SK-N-SH (cell line): ENCODE measurements at regions not wholly inside any gene's neighbourhood (a gene's known extent, or its start where the extent isn't known, plus 50 kb on each side); places are given as distances from the start of the nearest gene placed in this dataset.

Experiments used
- CTCF ChIA-PET: fragments of 300-600, 350-600 bp; formaldehyde crosslinking; extraction: SDS; loops from one replicate; lab custom pipeline; 2021; lab: Yijun Ruan, JAX
- POLR2A ChIA-PET: fragments of 350-600 bp; sonication (Branson Sonifier 250); formaldehyde crosslinking; extraction: SDS; loops from one replicate; lab custom pipeline; 2020; ENCODE audit warnings: antibody characterized with exemption, inconsistent platforms; lab: Yijun Ruan, JAX
- DNase-seq: peaks from one replicate; pipeline ENCODE4 v3.0.0; 2012
- H2AFZ ChIP-seq: fragments of 200-600 bp; sonication (generic); 2 replicates; pipeline ENCODE4 v1.8.1; 2016; ENCODE audit warnings: antibody characterized with exemption, mild to moderate bottlenecking, low read depth
- H3F3A ChIP-seq: fragments of 200-600 bp; sonication (generic); replicated peaks from 2 replicates; pipeline ENCODE3; 2016; ENCODE audit warnings: antibody characterized with exemption, mild to moderate bottlenecking; ENCODE audit not compliant: insufficient read depth
- H3K27ac ChIP-seq, 2 experiments: fragments of 200-500 bp in 1 of 2; fragments of 200-600 bp in 1 of 2; sonication (Bioruptor generic) in 1 of 2; sonication (generic), shearing (Covaris generic) in 1 of 2; 2 replicates each; pipeline versions ENCODE4 v1.5.1 to v1.6.1; 2014 to 2016; ENCODE audit warnings: low read depth in 2 of 2, inconsistent platforms in 1 of 2, low read length in 1 of 2, mild to moderate bottlenecking in 1 of 2, mixed read lengths in 1 of 2
- H3K27me3 ChIP-seq: fragments of 200-600 bp; sonication (generic), shearing (Covaris generic); 2 replicates; pipeline ENCODE4 v1.6.1; 2016; ENCODE audit warnings: mixed run types; ENCODE audit not compliant: insufficient read depth
- H3K36me3 ChIP-seq, 2 experiments: fragments of 200-500 bp in 1 of 2; fragments of 200-600 bp in 1 of 2; sonication (Bioruptor generic) in 1 of 2; sonication (generic) in 1 of 2; replicated peaks in 1 of 2; 2 replicates each; pipeline versions ENCODE3 to v1.5.1; 2014 to 2016; ENCODE audit warnings: low read length in 1 of 2, mild to moderate bottlenecking in 1 of 2; ENCODE audit not compliant: insufficient read depth in 2 of 2, control insufficient read depth in 1 of 2
- H3K4me1 ChIP-seq, 2 experiments: fragments of 200-500 bp in 1 of 2; fragments of 200-600 bp in 1 of 2; sonication (Bioruptor generic) in 1 of 2; sonication (generic), shearing (Covaris generic) in 1 of 2; 2 replicates each; pipeline versions ENCODE4 v1.5.1 to v1.6.1; 2014 to 2016; ENCODE audit warnings: low read depth in 1 of 2, low read length in 1 of 2, mixed run types in 1 of 2; ENCODE audit not compliant: insufficient read depth in 2 of 2, control insufficient read depth in 1 of 2
- H3K4me2 ChIP-seq: fragments of 200-600 bp; sonication (generic), shearing (Covaris generic); 2 replicates; pipeline ENCODE4 v1.6.1; 2017; ENCODE audit warnings: mixed run types
- H3K4me3 ChIP-seq, 2 experiments: fragments of 200-500 bp in 1 of 2; fragments of 200-600 bp in 1 of 2; sonication (Bioruptor generic) in 1 of 2; sonication (generic), shearing (Covaris generic) in 1 of 2; 2 replicates each; pipeline versions ENCODE4 v1.5.1 to v1.8.1; 2014 to 2016; ENCODE audit warnings: low read depth in 2 of 2, inconsistent platforms in 1 of 2, low read length in 1 of 2, mild to moderate bottlenecking in 1 of 2, mixed read lengths in 1 of 2, moderate library complexity in 1 of 2
- H3K79me2 ChIP-seq: fragments of 200-600 bp; sonication (generic); 2 replicates; pipeline ENCODE4 v1.8.1; 2017; ENCODE audit warnings: mild to moderate bottlenecking; ENCODE audit not compliant: insufficient read depth
- H3K9ac ChIP-seq: fragments of 200-600 bp; sonication (generic); 2 replicates; pipeline ENCODE4 v1.6.1; 2017; ENCODE audit warnings: mixed run types
- H3K9me2 ChIP-seq: fragments of 200-600 bp; sonication (generic); 2 replicates; pipeline ENCODE4 v1.6.1; 2017; ENCODE audit warnings: mixed run types
- H3K9me3 ChIP-seq: fragments of 200-600 bp; sonication (generic); 2 replicates; pipeline ENCODE4 v1.6.1; 2017; ENCODE audit warnings: mixed run types, mild to moderate bottlenecking, moderate library complexity
- H4K20me1 ChIP-seq: fragments of 200-600 bp; sonication (generic); 2 replicates; pipeline ENCODE4 v1.6.1; 2017; ENCODE audit warnings: mild to moderate bottlenecking, mixed run types; ENCODE audit not compliant: insufficient read depth
- FOSL2 ChIP-seq: IDR thresholded peaks from 2 replicates; pipeline ENCODE4 v1.4.0; 2012; ENCODE audit warnings: low read depth, mild to moderate bottlenecking, moderate library complexity, borderline replicate concordance
- FOXJ3 ChIP-seq: sonication (generic); formaldehyde crosslinking; IDR thresholded peaks from 2 replicates; pipeline ENCODE4 v1.5.1; 2020; ENCODE audit warnings: mild to moderate bottlenecking, missing genetic modification reagents
- JUND ChIP-seq: IDR thresholded peaks from 2 replicates; pipeline ENCODE4 v1.4.0; 2012
- MEF2A ChIP-seq: IDR thresholded peaks from 2 replicates; pipeline ENCODE4 v1.4.0; 2012; ENCODE audit warnings: low read depth, borderline replicate concordance
- MXI1 ChIP-seq: IDR thresholded peaks from 2 replicates; pipeline ENCODE4 v1.6.1; 2012; ENCODE audit warnings: mild to moderate bottlenecking, low read depth, low read length, improper control_type of control experiment
- PBX3 ChIP-seq: IDR thresholded peaks from 2 replicates; pipeline ENCODE4; 2012
- POLR2AphosphoS5 ChIP-seq: IDR thresholded peaks from 2 replicates; pipeline ENCODE4 v1.6.1; 2012; ENCODE audit warnings: low read depth, low read length
- RCOR1 ChIP-seq: fragments of 150-350 bp; IDR thresholded peaks from 2 replicates; pipeline ENCODE4 v1.6.1; 2017; ENCODE audit warnings: antibody characterized with exemption, low read length
- RFX5 ChIP-seq: IDR thresholded peaks from 2 replicates; pipeline ENCODE4 v1.6.1; 2012; ENCODE audit warnings: mild to moderate bottlenecking, improper control_type of control experiment, low read length
- RXRA ChIP-seq: IDR thresholded peaks from 2 replicates; pipeline ENCODE4 v1.4.0; 2012; ENCODE audit warnings: low read depth, mild to moderate bottlenecking, borderline replicate concordance
- SIN3A ChIP-seq: IDR thresholded peaks from 2 replicates; pipeline ENCODE4 v1.6.1; 2012; ENCODE audit warnings: low read depth, mild to moderate bottlenecking, low read length, moderate library complexity, borderline replicate concordance
- SMC3 ChIP-seq: IDR thresholded peaks from 2 replicates; pipeline ENCODE4 v1.6.1; 2012; ENCODE audit warnings: low read depth, low read length, improper control_type of control experiment
- TAF1 ChIP-seq: IDR thresholded peaks from 2 replicates; pipeline ENCODE4 v1.6.1; 2012; ENCODE audit warnings: low read depth, mild to moderate bottlenecking, low read length, moderate library complexity, borderline replicate concordance
- TCF12 ChIP-seq: IDR thresholded peaks from 2 replicates; pipeline ENCODE4 v1.4.0; 2012
- TEAD4 ChIP-seq: IDR thresholded peaks from 2 replicates; pipeline ENCODE4 v1.4.0; 2012; ENCODE audit warnings: mild to moderate bottlenecking, borderline replicate concordance; ENCODE audit not compliant: insufficient read depth
- YY1 ChIP-seq: IDR thresholded peaks from 2 replicates; pipeline ENCODE4 v1.4.0; 2012; ENCODE audit warnings: low read depth, mild to moderate bottlenecking
- WGBS: methylation state at CpG from one replicate; pipeline ENCODE4 v1.1.6; 2017; ENCODE audit warnings: low lambda C conversion rate; 5-methylcytosine and 5-hydroxymethylcytosine counted together
- TF ChIP-seq, protein P1 (sequence below): IDR thresholded peaks from 2 replicates; pipeline ENCODE4 v1.6.1; 2012; ENCODE audit warnings: mild to moderate bottlenecking, low read depth, low read length, moderate library complexity
- TF ChIP-seq, protein P2 (sequence below): IDR thresholded peaks from 2 replicates; pipeline ENCODE4 v1.4.0; 2012; ENCODE audit warnings: low read depth

DNA sequence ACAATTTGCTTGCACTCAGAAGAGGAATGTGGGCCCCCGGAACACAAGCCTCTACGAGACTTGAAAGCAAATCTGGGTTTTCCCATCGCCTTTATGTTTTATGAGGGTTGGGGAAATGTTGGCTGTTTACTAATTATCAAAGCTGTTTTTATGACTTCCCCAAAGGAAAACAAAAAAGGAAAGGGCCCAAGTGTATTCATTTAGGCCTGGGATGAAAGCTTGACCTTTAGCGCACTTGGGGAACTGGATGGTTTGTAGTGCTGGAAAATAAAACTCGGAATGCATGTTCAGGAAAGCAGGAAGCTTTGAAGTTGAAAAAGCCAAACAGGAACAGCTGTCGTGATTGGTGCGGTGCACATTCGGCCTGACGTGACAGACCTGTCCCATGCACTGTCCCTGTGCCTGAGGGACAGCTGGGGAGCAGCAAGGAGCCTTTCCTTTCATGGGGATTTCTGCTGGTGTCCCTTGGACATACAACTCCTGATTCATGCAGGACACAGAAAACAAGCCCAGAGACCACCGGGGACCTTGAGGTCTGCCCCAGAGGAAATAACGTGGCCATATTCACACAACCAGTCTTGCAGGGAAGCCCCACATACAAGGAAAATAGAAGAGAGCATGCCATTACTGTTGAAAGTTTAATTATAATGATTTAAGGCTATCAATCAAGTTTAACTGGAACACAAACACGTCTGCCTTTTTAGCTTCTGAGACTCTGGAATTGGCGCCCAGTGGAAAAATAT, 169.7 kb upstream of the APCDD1 start:
- ChIA-PET CTCF (interaction anchor here (1.3 kb wide), 1 partner anchor 15 kb away, joined by 3 read pairs; no protein-coding TSS in a partner anchor), POLR2A (no interaction called here)
- Histone ChIP-seq H3K36me3 (no peaks in the 10 kb centered on the region), H3F3A (no peaks in the 10 kb centered on the region), H3K27me3 (no peaks in the 10 kb centered on the region), H3K4me2 (no peak overlapping the region), H4K20me1 (no peaks in the 10 kb centered on the region), H2AFZ (no peak overlapping the region), H3K79me2 (no peaks in the 10 kb centered on the region), H3K4me1 (no peaks in the 10 kb centered on the region; a peak in 1 of 4 replicates), H3K9me2 (no peaks in the 10 kb centered on the region), H3K9me3 (no peaks in the 10 kb centered on the region), H3K9ac (no peak overlapping the region), H3K4me3 (no peak overlapping the region), H3K27ac (no peak overlapping the region)
- 42% methylated on average over 13 of the region's 13 CpGs for WGBS
- TF ChIP-seq, protein P1, sequence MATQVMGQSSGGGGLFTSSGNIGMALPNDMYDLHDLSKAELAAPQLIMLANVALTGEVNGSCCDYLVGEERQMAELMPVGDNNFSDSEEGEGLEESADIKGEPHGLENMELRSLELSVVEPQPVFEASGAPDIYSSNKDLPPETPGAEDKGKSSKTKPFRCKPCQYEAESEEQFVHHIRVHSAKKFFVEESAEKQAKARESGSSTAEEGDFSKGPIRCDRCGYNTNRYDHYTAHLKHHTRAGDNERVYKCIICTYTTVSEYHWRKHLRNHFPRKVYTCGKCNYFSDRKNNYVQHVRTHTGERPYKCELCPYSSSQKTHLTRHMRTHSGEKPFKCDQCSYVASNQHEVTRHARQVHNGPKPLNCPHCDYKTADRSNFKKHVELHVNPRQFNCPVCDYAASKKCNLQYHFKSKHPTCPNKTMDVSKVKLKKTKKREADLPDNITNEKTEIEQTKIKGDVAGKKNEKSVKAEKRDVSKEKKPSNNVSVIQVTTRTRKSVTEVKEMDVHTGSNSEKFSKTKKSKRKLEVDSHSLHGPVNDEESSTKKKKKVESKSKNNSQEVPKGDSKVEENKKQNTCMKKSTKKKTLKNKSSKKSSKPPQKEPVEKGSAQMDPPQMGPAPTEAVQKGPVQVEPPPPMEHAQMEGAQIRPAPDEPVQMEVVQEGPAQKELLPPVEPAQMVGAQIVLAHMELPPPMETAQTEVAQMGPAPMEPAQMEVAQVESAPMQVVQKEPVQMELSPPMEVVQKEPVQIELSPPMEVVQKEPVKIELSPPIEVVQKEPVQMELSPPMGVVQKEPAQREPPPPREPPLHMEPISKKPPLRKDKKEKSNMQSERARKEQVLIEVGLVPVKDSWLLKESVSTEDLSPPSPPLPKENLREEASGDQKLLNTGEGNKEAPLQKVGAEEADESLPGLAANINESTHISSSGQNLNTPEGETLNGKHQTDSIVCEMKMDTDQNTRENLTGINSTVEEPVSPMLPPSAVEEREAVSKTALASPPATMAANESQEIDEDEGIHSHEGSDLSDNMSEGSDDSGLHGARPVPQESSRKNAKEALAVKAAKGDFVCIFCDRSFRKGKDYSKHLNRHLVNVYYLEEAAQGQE, result no peak
- TF ChIP-seq SIN3A, result no peak
- TF ChIP-seq MEF2A, result no peak
- TF ChIP-seq FOXJ3 (CRISPR knock-in tag), result no peak
- TF ChIP-seq TEAD4, result no peak
- TF ChIP-seq, protein P2, sequence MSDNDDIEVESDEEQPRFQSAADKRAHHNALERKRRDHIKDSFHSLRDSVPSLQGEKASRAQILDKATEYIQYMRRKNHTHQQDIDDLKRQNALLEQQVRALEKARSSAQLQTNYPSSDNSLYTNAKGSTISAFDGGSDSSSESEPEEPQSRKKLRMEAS, result no peak
- TF ChIP-seq JUND, result no peak
- TF ChIP-seq RFX5, result no peak
- TF ChIP-seq POLR2AphosphoS5, result no peak
- no peak for TF ChIP-seq TCF12
- no peak for TF ChIP-seq PBX3
- TF ChIP-seq YY1, result no peak
- no peak for DNase-seq

DNA sequence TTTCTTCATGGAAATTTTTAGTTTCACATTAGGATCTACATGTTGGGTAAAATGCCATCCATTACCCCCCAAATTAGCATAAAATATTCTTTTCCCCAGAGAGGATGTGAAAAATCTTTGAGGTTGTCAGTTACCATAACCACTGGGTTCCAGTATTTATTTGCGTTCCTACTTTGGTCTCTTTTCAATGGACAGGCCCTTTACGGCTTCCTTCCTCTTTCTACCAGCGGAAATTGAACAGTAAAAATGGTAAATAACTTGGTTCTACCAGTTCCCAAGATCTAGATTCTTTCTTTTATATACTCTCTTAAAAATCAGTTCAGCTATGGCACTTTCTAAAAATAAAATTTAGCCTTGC, 169.2 kb upstream of the APCDD1 start:
- POLR2A ChIA-PET, result no interaction called here
- Histone ChIP-seq H3K27ac (no peak overlapping the region), H3K27me3 (no peaks in the 10 kb centered on the region), H3K36me3 (no peaks in the 10 kb centered on the region), H3F3A (no peaks in the 10 kb centered on the region), H3K9me2 (no peaks in the 10 kb centered on the region), H4K20me1 (no peaks in the 10 kb centered on the region), H3K4me1 (no peaks in the 10 kb centered on the region; a peak in 1 of 4 replicates), H2AFZ (no peak overlapping the region), H3K4me2 (no peak overlapping the region), H3K9me3 (no peaks in the 10 kb centered on the region), H3K9ac (no peak overlapping the region), H3K79me2 (no peaks in the 10 kb centered on the region), H3K4me3 (no peak overlapping the region)
- CTCF ChIA-PET, result interaction anchor here (1.3 kb wide), 1 partner anchor 16 kb away, joined by 3 read pairs; no protein-coding TSS in a partner anchor
- DNase-seq, result no peak
- 32% methylated on average over 3 of the region's 3 CpGs for WGBS
- TF ChIP-seq MXI1 (no peak), SIN3A (no peak), RXRA (no peak), FOXJ3 (CRISPR knock-in tag) (no peak), FOSL2 (no peak), TAF1 (no peak), SMC3 (no peak), RCOR1 (no peak), POLR2AphosphoS5 (no peak), TCF12 (no peak)
